ENCODE measurements at regions not wholly inside any gene's neighbourhood (a gene's known extent, or its start where the extent isn't known, plus 50 kb on each side); places are given as distances from the start of the nearest gene placed in this dataset.

DNA sequence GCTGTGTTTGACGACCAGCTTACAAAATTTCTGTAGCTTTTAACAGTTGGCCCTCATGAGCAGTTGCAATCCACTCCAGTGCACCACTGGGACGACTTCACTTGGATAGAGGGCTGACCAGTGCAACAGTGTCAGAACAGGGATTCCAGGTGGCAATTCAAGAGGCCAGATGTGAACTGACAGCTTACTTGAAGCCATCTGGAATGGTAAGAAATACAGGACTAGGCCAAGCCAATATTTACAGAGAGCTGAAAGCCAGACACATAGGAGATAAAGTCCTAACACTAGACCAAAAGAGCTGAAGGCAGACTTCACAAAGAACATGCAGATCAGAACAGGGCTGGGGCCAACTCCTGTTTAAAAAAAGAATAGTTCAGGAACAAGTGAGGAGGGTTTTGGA lies 93.5 kb upstream of the NFIA start:
- intact Hi-C loops (cut with DNase I) = no loop called here
- DNase-seq (ENCODE audit: low spot score) = no peak

DNA sequence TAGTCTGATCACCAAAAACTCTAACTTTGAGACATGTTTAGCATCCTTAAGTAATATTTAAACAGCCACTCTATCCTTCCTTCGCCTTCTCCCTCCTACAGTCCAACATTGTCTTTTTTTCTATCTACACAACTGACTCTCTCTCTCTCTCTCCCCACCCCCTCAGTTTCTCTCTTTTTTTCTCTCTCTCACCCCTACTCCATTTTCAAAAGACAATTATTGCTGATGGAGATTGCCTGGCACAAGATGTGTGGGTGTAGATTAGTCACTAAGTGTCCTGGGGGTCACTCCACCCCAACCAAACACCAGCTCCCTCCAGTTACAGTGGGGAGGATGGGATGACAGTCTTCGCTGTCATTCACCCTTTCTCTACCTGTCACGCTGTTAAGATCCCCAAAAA lies 94.5 kb upstream of the NFIA start:
- intact Hi-C loops (cut with DNase I) = no loop called here
- DNase-seq (ENCODE audit: low spot score) = no peak

- DNase-seq (ENCODE audit: low spot score) = peak; percentile 80
- intact Hi-C loops (cut with DNase I) = loop anchor here (5.0 kb wide), 1 partner anchor 468 kb away; no protein-coding TSS in a partner anchor
These were observed 98.1 kb upstream of the NFIA start for GRCh38 chr1:60984062-60984799.

- no peak for DNase-seq (ENCODE audit: low spot score)
- intact Hi-C loops (cut with DNase I) = loop anchor here (5.0 kb wide), 1 partner anchor 469 kb away; no protein-coding TSS in a partner anchor
These were observed 98.7 kb upstream of the NFIA start for GRCh38 chr1:60983701-60984061.

- DNase-seq (ENCODE audit: low spot score) = no peak
- intact Hi-C loops (cut with DNase I) = loop anchor here (5.0 kb wide), 1 partner anchor 470 kb away; no protein-coding TSS in a partner anchor
These were observed 99.8 kb upstream of the NFIA start for GRCh38 chr1:60982539-60982938.

DNA sequence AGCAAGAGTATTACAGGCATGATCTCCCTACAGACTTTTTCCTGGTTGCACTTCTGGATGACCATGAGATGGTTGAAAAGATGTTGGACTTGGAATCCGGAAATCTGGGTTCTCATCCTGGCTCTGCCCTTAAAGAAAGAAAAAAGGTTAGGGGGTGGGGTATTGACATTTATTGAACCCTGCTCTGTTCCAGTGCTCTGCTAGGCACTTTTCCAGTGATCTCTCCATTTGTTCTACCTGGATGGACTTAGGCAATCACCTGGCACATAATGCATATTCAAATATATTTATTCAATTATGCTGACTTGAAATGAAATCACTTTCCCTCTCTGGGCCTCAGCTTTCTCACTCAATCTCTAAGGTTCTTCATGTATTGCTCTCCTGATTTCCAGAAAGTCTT lies 101.0 kb upstream of the NFIA start:
- intact Hi-C loops (cut with DNase I) = loop anchor here (5.0 kb wide), 1 partner anchor 471 kb away; no protein-coding TSS in a partner anchor
- no peak for DNase-seq (ENCODE audit: low spot score)

DNA sequence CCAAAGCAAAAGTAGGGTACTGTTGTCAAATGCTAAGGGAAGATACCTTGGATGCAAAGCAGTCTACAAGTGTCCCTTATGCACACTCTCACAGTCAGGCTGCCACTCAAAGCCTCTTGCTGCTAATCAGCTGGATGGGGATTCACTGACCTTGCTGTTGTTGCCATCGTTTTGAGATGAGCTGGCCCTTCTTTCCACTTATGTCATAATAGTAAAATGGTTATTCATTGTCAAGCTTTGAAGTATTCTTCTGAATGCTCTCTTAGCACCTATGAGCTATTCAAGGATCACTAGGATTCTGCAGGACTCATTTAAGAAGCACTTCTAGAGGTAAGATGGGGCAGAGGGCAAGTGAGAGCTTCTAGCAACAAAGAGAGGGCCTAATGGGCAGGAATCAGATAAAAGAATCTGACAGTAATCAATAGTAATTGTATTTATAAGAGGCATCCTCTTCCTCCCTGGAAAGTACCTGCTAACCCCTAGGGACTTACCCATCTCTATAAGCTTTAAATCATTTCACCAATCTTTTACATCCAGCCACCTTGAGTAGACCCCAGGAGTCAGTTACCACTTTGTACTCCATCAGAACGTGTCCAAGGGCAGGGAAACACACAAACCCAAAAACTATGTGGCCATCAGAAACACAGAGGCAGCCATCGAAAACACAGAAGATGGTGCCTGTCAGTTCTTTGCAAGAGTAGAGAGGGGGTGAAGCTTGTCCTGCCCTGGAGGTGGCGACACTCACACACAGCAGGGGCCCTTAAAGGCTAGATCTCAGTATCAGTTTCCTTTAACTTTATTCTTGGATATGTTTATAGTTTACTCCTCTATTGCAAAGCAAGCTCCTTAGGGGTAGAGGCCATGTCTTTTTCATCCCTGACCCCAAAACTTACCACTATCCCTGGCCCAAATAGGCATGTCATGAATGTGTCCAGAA lies 103.7 kb upstream of the NFIA start:
- DNase-seq (ENCODE audit: low spot score) = no peak
- intact Hi-C loops (cut with DNase I) = loop anchor here (10.0 kb wide), 1 partner anchor 366 kb away; no protein-coding TSS in a partner anchor

- intact Hi-C loops (cut with DNase I) = loop anchor here (10.0 kb wide), 1 partner anchor 367 kb away; no protein-coding TSS in a partner anchor
- no peak for DNase-seq (ENCODE audit: low spot score)
These were observed 104.7 kb upstream of the NFIA start for GRCh38 chr1:60977661-60978060.

DNA sequence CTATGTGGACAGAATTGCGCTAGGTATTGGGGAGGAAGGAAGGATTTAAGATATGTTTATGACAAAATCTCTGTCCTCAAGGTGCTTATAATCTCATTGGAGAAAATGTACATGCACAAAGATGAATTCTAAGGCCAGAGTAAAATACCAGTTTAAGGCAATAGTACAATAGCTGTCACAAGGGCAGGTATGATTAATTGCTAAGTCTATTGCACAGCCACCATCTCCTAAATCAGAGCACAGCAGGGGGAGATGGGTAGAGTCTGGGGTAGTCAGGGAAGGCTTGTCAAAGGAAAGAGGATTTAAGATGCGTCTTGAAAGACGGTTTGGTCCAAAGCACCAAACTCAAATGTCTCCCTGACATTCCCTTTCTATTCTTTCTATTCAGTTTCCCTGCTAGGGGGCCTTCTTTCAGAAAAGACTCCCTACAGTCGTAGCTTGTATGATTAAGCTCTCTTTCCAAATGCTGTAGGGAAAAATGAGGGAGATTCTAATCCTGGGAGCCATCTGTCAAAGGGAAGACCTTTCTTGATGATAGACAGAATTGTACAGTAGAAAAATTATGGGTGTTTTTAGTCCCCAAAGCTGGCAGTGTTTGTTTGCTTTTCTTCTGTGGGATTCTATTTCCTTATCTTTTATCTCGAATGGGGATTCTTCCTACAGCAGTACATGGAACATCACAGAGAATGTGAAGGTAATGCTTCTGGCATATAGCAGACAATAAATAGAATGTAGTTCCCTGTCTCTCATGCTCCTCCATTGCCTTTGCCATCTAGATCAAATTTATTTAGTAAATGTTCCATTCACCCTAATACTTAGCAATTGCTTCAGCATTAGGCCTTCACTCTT lies 107.6 kb upstream of the NFIA start:
- no peak for DNase-seq (ENCODE audit: low spot score)
- intact Hi-C loops (cut with DNase I) = loop anchor here (5.0 to 10.0 kb wide), 4 partner anchors 370 to 878 kb away; no protein-coding TSS in a partner anchor

GRCh38 chr1:60973668-60974067 lies 108.7 kb upstream of the NFIA start:
- intact Hi-C loops (cut with DNase I) = loop anchor here (5.0 to 10.0 kb wide), 4 partner anchors 371 to 879 kb away; no protein-coding TSS in a partner anchor
- no peak for DNase-seq (ENCODE audit: low spot score)

GRCh38 chr1:60972841-60973364 lies 109.5 kb upstream of the NFIA start:
- intact Hi-C loops (cut with DNase I) = loop anchor here (5.0 to 10.0 kb wide), 4 partner anchors 372 to 879 kb away; no protein-coding TSS in a partner anchor
- DNase-seq (ENCODE audit: low spot score) = no peak

DNA sequence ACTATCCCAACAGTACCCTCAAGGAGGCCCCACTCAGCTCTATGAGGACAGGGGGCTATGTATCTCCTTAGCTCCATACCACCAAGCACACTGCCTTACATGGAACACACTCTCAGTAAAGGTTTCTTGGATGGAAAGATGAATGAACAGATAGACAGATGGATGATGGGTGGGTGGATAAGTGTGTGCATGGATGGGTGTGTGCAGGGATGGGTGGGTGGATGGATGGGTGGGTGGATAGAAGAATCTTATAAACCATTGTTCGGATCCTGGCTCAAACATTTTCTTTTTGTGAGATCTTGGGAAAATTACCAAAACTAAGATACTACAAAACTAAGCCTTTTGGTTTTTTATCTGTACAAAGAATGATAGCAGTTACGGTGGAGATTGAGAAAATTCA lies 111.0 kb upstream of the NFIA start:
- intact Hi-C loops (cut with DNase I) = loop anchor here (2.0 to 10.0 kb wide), 5 partner anchors 71 to 881 kb away; no protein-coding TSS in a partner anchor
- DNase-seq (ENCODE audit: low spot score) = no peak

- DNase-seq (ENCODE audit: low spot score) = no peak
- intact Hi-C loops (cut with DNase I) = loop anchor here (2.0 to 10.0 kb wide), 5 partner anchors 73 to 882 kb away; no protein-coding TSS in a partner anchor
These were observed 112.3 kb upstream of the NFIA start for GRCh38 chr1:60969971-60970509.

DNA sequence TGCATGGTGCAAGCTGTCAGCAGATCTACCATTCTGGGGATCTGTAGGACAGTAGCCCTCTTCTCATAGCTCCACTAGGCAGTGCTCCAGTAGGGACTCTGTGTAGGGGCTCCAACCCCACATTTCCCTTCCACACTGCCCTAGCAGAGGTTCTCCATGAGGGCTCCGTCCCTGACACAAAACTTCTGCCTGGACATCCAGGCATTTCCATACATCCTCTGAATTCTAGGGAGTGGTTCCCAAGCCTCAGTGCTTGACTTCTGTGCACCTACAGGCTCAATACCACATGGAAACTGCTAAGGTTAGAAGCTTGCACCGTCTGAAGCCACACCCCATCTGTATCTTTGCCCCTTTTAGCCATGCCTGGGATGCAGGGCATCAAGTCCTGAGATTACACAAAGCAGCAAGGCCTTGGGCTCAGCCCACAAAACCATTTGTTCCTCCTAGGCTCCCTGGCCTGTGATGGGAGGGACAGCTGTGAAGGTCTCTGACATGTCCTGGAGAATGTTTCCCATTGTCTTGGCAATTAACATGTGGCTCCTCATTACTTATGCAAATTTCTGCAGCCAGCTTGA lies 117.0 kb upstream of the NFIA start:
- intact Hi-C loops (cut with DNase I) = no loop called here

GRCh38 chr1:60963167-60963940 lies 119.0 kb upstream of the NFIA start:
- intact Hi-C loops (cut with DNase I) = no loop called here

More for the DNA sequence above, 117.0 kb upstream of the NFIA start:
- DNase-seq (ENCODE audit: low spot score) = no peak

DNA sequence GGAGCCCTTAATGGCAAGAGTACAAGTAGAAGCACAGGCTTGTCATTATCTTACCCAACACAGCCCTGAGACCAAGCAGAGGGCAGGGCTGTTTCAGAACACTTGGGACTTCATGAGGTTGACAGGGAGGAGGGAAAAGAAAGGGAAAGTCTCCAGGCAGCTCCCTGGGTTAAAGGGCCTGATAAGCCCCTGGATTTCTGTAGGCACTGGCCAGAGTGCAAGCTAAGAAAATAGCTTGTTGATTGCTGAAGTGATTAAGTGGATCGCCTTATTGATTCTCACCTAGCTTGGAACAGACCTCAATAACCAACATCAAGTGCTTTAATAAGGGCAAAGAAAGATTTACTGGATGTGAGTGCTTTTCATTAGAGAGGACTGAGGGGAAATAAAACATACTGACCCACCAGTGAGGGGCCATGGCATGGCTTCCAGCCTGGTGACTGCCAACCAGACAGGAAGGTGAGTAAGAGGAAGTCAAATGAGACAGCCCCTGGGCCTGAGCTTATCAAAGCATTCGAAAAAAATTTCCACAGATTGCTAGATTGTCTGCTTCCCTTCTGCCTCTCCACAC lies 121.4 kb upstream of the NFIA start:
- intact Hi-C loops (cut with DNase I) = no loop called here
- no peak for DNase-seq (ENCODE audit: low spot score)

More at GRCh38 chr1:60963167-60963940, 119.0 kb upstream of the NFIA start:
- no peak for DNase-seq (ENCODE audit: low spot score)

GRCh38 chr1:60959701-60960100 lies 122.7 kb upstream of the NFIA start:
- intact Hi-C loops (cut with DNase I) = no loop called here
- no peak for DNase-seq (ENCODE audit: low spot score)
